ELR (cell line): ENCODE measurements at regions not wholly inside any gene's neighbourhood (a gene's known extent, or its start where the extent isn't known, plus 50 kb on each side); places are given as distances from the start of the nearest gene placed in this dataset.

Source experiments
- DNase-seq: peaks from one replicate; pipeline ENCODE4 v3.0.0-alpha.2; 2015; ENCODE audit warnings: low read depth

GRCh38 chr1:232308616-232309015 lies 321.3 kb downstream of the SIPA1L2 start:
- DNase-seq: no peak

GRCh38 chr1:232307296-232308017 lies 322.5 kb downstream of the SIPA1L2 start:
- DNase-seq: no peak

- DNase-seq: no peak
These were observed 323.5 kb downstream of the SIPA1L2 start for GRCh38 chr1:232306269-232306961.

GRCh38 chr1:232305050-232305449 lies 324.9 kb downstream of the SIPA1L2 start:
- DNase-seq: no peak

GRCh38 chr1:232303222-232303620 lies 326.7 kb downstream of the SIPA1L2 start:
- DNase-seq: no peak

- DNase-seq: no peak
These were observed 327.3 kb downstream of the SIPA1L2 start for GRCh38 chr1:232302376-232303221.

- no peak for DNase-seq
These were observed 328.7 kb downstream of the SIPA1L2 start for GRCh38 chr1:232301246-232301645.

- no peak for DNase-seq
These were observed 329.5 kb downstream of the SIPA1L2 start for GRCh38 chr1:232300466-232300865.

- DNase-seq: no peak
These were observed 333.5 kb downstream of the SIPA1L2 start for GRCh38 chr1:232296461-232296860.

- DNase-seq: no peak
These were observed 336.6 kb downstream of the SIPA1L2 start for GRCh38 chr1:232293361-232293760.

GRCh38 chr1:232292818-232293217 lies 337.1 kb downstream of the SIPA1L2 start:
- no peak for DNase-seq

GRCh38 chr1:232292239-232292638 lies 337.7 kb downstream of the SIPA1L2 start:
- no peak for DNase-seq

GRCh38 chr1:232291681-232292080 lies 338.3 kb downstream of the SIPA1L2 start:
- no peak for DNase-seq

GRCh38 chr1:232291261-232291660 lies 338.7 kb downstream of the SIPA1L2 start:
- DNase-seq: no peak

GRCh38 chr1:232290570-232290969 lies 339.4 kb downstream of the SIPA1L2 start:
- no peak for DNase-seq

- DNase-seq: no peak
These were observed 342.0 kb downstream of the SIPA1L2 start for GRCh38 chr1:232287676-232288569.

- no peak for DNase-seq
These were observed 344.8 kb downstream of the SIPA1L2 start for GRCh38 chr1:232285138-232285537.

- no peak for DNase-seq
These were observed 346.1 kb downstream of the SIPA1L2 start for GRCh38 chr1:232283864-232284263.

GRCh38 chr1:232282498-232282897 lies 347.4 kb downstream of the SIPA1L2 start:
- no peak for DNase-seq

- no peak for DNase-seq
These were observed 349.0 kb downstream of the SIPA1L2 start for GRCh38 chr1:232280910-232281309.

- DNase-seq: no peak
These were observed 350.0 kb downstream of the SIPA1L2 start for GRCh38 chr1:232279909-232280400.

GRCh38 chr1:232278925-232279324 lies 351.0 kb downstream of the SIPA1L2 start:
- DNase-seq: no peak
